Keratinocyte (primary cell): ENCODE measurements at regions not wholly inside any gene's neighbourhood (a gene's known extent, or its start where the extent isn't known, plus 50 kb on each side); places are given as distances from the start of the nearest gene placed in this dataset.
"Not testable (repeated sequence)": the region's sequence is repeated elsewhere in the genome, so short reads cannot be mapped to it uniquely, and the experiment has no call there.

Experiments
- DNase-seq: peaks from one replicate; pipeline ENCODE4 v3.0.0-alpha.2; 2011; ENCODE audit warnings: low read depth, missing footprints, low spot score
- FAIRE-seq: peaks from 2 replicates; lab custom pipeline; 2011; peaks lifted over from hg19 to GRCh38; lab: Jason Lieb, UNC
- H2AFZ ChIP-seq: 2 replicates; pipeline ENCODE4 v1.6.0; 2012; ENCODE audit warnings: low read length, control low read depth, inconsistent platforms; ENCODE audit not compliant: control insufficient read depth
- H3K27ac ChIP-seq: 2 replicates; pipeline ENCODE4 v1.5.1; 2011; ENCODE audit warnings: low read length; ENCODE audit not compliant: control insufficient read depth, insufficient read depth
- H3K27me3 ChIP-seq: 3 replicates; pipeline ENCODE4 v1.6.0; 2011; ENCODE audit warnings: low read length; ENCODE audit not compliant: control insufficient read depth, insufficient read depth; ENCODE audit errors: extremely low read depth
- H3K36me3 ChIP-seq, 2 experiments: 2 replicates in 1 of 2; 3 replicates in 1 of 2; pipeline ENCODE4 v1.5.1; 2011; ENCODE audit warnings: low read length in 2 of 2, mild to moderate bottlenecking in 1 of 2; ENCODE audit not compliant: control insufficient read depth in 2 of 2, insufficient read depth in 2 of 2; ENCODE audit errors: extremely low read depth in 1 of 2
- H3K4me1 ChIP-seq: 3 replicates; pipeline ENCODE4 v1.5.1; 2011; ENCODE audit warnings: low read length; ENCODE audit not compliant: control insufficient read depth, insufficient read depth; ENCODE audit errors: extremely low read depth
- H3K4me2 ChIP-seq: 3 replicates; pipeline ENCODE4 v1.6.0; 2011; ENCODE audit warnings: low read depth, low read length; ENCODE audit not compliant: control insufficient read depth, insufficient read depth; ENCODE audit errors: extremely low read depth
- H3K4me3 ChIP-seq, 3 experiments: fragments of 200-600 bp in 1 of 3; sonication (generic) in 1 of 3; 2 replicates in 2 of 3; 3 replicates in 1 of 3; pipeline ENCODE4 v1.5.1; 2011 to 2016; ENCODE audit warnings: low read length in 3 of 3, mild to moderate bottlenecking in 3 of 3, control low read depth in 2 of 3, inconsistent platforms in 1 of 3, low read depth in 1 of 3, mixed read lengths in 1 of 3, mixed run types in 1 of 3, moderate library complexity in 1 of 3; ENCODE audit not compliant: control insufficient read depth in 2 of 3, insufficient read depth in 2 of 3; ENCODE audit errors: extremely low read depth in 1 of 3
- H3K79me2 ChIP-seq: 2 replicates; pipeline ENCODE4 v1.6.0; 2012; ENCODE audit warnings: low read length; ENCODE audit not compliant: control insufficient read depth, insufficient read depth
- H3K9ac ChIP-seq: 3 replicates; pipeline ENCODE4 v1.6.0; 2011; ENCODE audit warnings: low read length; ENCODE audit not compliant: control insufficient read depth, insufficient read depth; ENCODE audit errors: extremely low read depth
- H3K9me1 ChIP-seq: 3 replicates; pipeline ENCODE4 v1.6.0; 2011; ENCODE audit warnings: low read length; ENCODE audit not compliant: control insufficient read depth, insufficient read depth; ENCODE audit errors: extremely low read depth
- H3K9me3 ChIP-seq: 2 replicates; pipeline ENCODE4 v1.5.1; 2012; ENCODE audit warnings: low read depth, low read length; ENCODE audit not compliant: control insufficient read depth
- H4K20me1 ChIP-seq: 3 replicates; pipeline ENCODE4 v1.6.0; 2011; ENCODE audit warnings: low read length; ENCODE audit not compliant: control insufficient read depth, insufficient read depth; ENCODE audit errors: extremely low read depth
- CTCF ChIP-seq, 3 experiments: IDR thresholded peaks in 1 of 3; conservative IDR thresholded peaks in 1 of 3; optimal IDR thresholded peaks in 1 of 3; 2 replicates in 2 of 3; 3 replicates in 1 of 3; pipeline versions ENCODE3 to v1.5.1; 2011; ENCODE audit warnings: low read length in 3 of 3, mild to moderate bottlenecking in 3 of 3, moderate library complexity in 2 of 3, control low read depth in 1 of 3, inconsistent platforms in 1 of 3; ENCODE audit not compliant: insufficient read depth in 2 of 3; ENCODE audit errors: extremely low read depth in 1 of 3
- EZH2 ChIP-seq: IDR thresholded peaks from one replicate; pipeline ENCODE4 v1.6.1; 2012; ENCODE audit warnings: inconsistent platforms, mild to moderate bottlenecking, low read length, moderate library complexity
- dilution Hi-C: fragments of 300-500 bp; cut with MboI; formaldehyde crosslinking; loops from one replicate; pipeline ENCODE4 v1.7.0; 2020; ENCODE audit warnings: low sequenced_read_pairs; ENCODE audit not compliant: extremely low pct_ligation_motif_present

GRCh38 chr3:194262925-194263305 is 88.2 kb downstream of the CPN2 start:
- H2AFZ ChIP-seq, result no peak overlapping the region
- no peak overlapping the region for H3K9ac ChIP-seq
- peaks cover 6% of the 10 kb centered on the region for H3K9me3 ChIP-seq
- peaks cover 5% of the 10 kb centered on the region for H3K27me3 ChIP-seq
- TF ChIP-seq CTCF (optimal IDR thresholded peaks at IDR 0.05 in 1 of 3, IDR thresholded peaks at IDR 0.05 in 1 of 3, conservative IDR thresholded peaks at IDR 0.05 in 1 of 3; ENCODE audit: extremely low read depth in 1 of 3, insufficient read depth in 2 of 3, low read length in 3 of 3), result no peak
- no peak for TF ChIP-seq EZH2
- H3K79me2 ChIP-seq, result no peaks in the 10 kb centered on the region
- dilution Hi-C loops, result no loop called here
- H3K4me3 ChIP-seq, result no peak overlapping the region
- no peaks in the 10 kb centered on the region for H3K36me3 ChIP-seq
- H3K4me2 ChIP-seq, result no peak overlapping the region
- H3K9me1 ChIP-seq, result no peaks in the 10 kb centered on the region
- DNase-seq (no peak), FAIRE-seq (no peak)
- H4K20me1 ChIP-seq, result no peaks in the 10 kb centered on the region
- H3K4me1 ChIP-seq, result no peaks in the 10 kb centered on the region
- H3K27ac ChIP-seq, result no peak overlapping the region

- dilution Hi-C loops, H3K4me3 ChIP-seq, H3K9ac ChIP-seq, H3K4me1 ChIP-seq, H3K9me1 ChIP-seq, H3K27ac ChIP-seq, H4K20me1 ChIP-seq, FAIRE-seq, H3K27me3 ChIP-seq, H3K9me3 ChIP-seq, H2AFZ ChIP-seq, H3K4me2 ChIP-seq, H3K36me3 ChIP-seq, H3K79me2 ChIP-seq, DNase-seq: not testable (repeated sequence)
Measured at GRCh38 chr3:194264631-194265504, 86.3 kb downstream of the CPN2 start.

- Histone ChIP-seq H3K4me1 (no peaks in the 10 kb centered on the region), H3K27me3 (peaks cover 5% of the 10 kb centered on the region), H3K4me2 (no peak overlapping the region), H3K79me2 (no peaks in the 10 kb centered on the region), H3K36me3 (no peaks in the 10 kb centered on the region), H3K27ac (no peak overlapping the region), H3K9me1 (no peaks in the 10 kb centered on the region), H2AFZ (no peak overlapping the region), H3K9me3 (no peaks in the 10 kb centered on the region), H3K4me3 (no peak overlapping the region), H3K9ac (no peak overlapping the region), H4K20me1 (no peaks in the 10 kb centered on the region)
- FAIRE-seq, result no peak
- no peak for DNase-seq
- dilution Hi-C loops, result no loop called here
- no peak for TF ChIP-seq CTCF (optimal IDR thresholded peaks at IDR 0.05 in 1 of 3, IDR thresholded peaks at IDR 0.05 in 1 of 3, conservative IDR thresholded peaks at IDR 0.05 in 1 of 3; ENCODE audit: extremely low read depth in 1 of 3, insufficient read depth in 2 of 3, low read length in 3 of 3)
- no peak for TF ChIP-seq EZH2
Measured at GRCh38 chr3:194265505-194265892, 85.6 kb downstream of the CPN2 start.
